Vagina (tissue), 2 donors: ENCODE measurements at regions not wholly inside any gene's neighbourhood (a gene's known extent, or its start where the extent isn't known, plus 50 kb on each side); places are given as distances from the start of the nearest gene placed in this dataset.

ENCODE experiments used
- CTCF ChIP-seq, 3 experiments: fragments of 450-650 bp in 2 of 3; fragments of 200-600 bp in 1 of 3; sonication (generic) in 1 of 3; IDR thresholded peaks; one replicate each; pipeline ENCODE4 v1.5.1; 2017 to 2019; ENCODE audit warnings: antibody characterized with exemption in 3 of 3, mild to moderate bottlenecking in 2 of 3, moderate library complexity in 2 of 3
- POLR2A ChIP-seq, 2 donors: fragments of 450-650 bp; IDR thresholded peaks; one replicate each; pipeline ENCODE4 v1.6.1; 2017; ENCODE audit warnings: antibody characterized with exemption in 2 of 2, mild to moderate bottlenecking in 2 of 2, moderate library complexity in 2 of 2
- POLR2AphosphoS5 ChIP-seq, 2 donors: sonication (generic); formaldehyde crosslinking; IDR thresholded peaks; one replicate each; pipeline ENCODE4 v1.9.0; 2017; ENCODE audit warnings: antibody characterized with exemption in 2 of 2, mild to moderate bottlenecking in 2 of 2, low read depth in 1 of 2; ENCODE audit not compliant: insufficient read depth in 1 of 2

GRCh38 chr6:149203509-149203908 lies 114.0 kb upstream of the TAB2 start:
- TF ChIP-seq CTCF (IDR thresholded peaks at IDR 0.05), result no peak
- TF ChIP-seq POLR2A (IDR thresholded peaks at IDR 0.05), result no peak
- no peak for TF ChIP-seq POLR2AphosphoS5 (IDR thresholded peaks at IDR 0.05; ENCODE audit: insufficient read depth in 1 of 2, low read depth in 1 of 2)
